Bronchial epithelial cell (primary cell): ENCODE measurements at regions not wholly inside any gene's neighbourhood (a gene's known extent, or its start where the extent isn't known, plus 50 kb on each side); places are given as distances from the start of the nearest gene placed in this dataset.
"Not testable (repeated sequence)": the region's sequence is repeated elsewhere in the genome, so short reads cannot be mapped to it uniquely, and the experiment has no call there.

Experiments used
- DNase-seq: peaks from one replicate; pipeline ENCODE4 v3.0.0-alpha.2; 2010; ENCODE audit warnings: low read depth
- FAIRE-seq: peaks from 2 replicates; lab custom pipeline; 2011; peaks lifted over from hg19 to GRCh38; lab: Jason Lieb, UNC
- H3K27me3 ChIP-seq: 2 replicates; pipeline ENCODE4 v1.5.1; 2011; ENCODE audit warnings: low read length; ENCODE audit not compliant: control insufficient read depth, insufficient read depth
- H3K36me3 ChIP-seq: 2 replicates; pipeline ENCODE4 v1.5.1; 2011; ENCODE audit warnings: low read length; ENCODE audit not compliant: control insufficient read depth, insufficient read depth
- H3K4me3 ChIP-seq: 2 replicates; pipeline ENCODE4 v1.5.1; 2011; ENCODE audit warnings: mild to moderate bottlenecking, low read depth, low read length, control low read depth
- CTCF ChIP-seq: IDR thresholded peaks from 2 replicates; pipeline ENCODE4 v1.5.1; 2011; ENCODE audit warnings: mild to moderate bottlenecking, moderate library complexity, low read length, control low read depth, inconsistent platforms; ENCODE audit not compliant: insufficient read depth, severe bottlenecking

DNA sequence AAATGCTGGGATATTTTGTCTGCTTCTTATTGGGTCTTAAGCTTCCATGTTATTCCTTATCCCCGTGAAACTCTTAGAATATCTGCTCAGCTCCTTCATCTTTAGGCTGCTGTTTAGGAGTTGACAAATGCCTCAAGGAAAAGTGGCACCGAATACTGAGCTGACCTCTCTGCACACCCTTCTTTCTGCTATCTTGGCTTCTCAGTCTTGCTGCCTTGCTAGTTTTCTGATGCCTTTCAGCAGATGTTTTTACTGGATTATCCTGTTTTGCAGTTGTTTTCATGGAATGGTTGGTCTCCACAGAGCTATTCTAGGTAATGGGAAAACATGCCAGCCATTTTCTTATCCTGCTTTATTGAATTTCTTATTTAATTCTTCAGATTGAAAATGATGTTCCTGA lies 86.3 kb downstream of the GYPE start:
- no peak for TF ChIP-seq CTCF
- no peaks in the 10 kb centered on the region for H3K27me3 ChIP-seq
- FAIRE-seq, result no peak
- H3K4me3 ChIP-seq, result no peak overlapping the region
- DNase-seq, result no peak
- no peaks in the 10 kb centered on the region for H3K36me3 ChIP-seq

DNA sequence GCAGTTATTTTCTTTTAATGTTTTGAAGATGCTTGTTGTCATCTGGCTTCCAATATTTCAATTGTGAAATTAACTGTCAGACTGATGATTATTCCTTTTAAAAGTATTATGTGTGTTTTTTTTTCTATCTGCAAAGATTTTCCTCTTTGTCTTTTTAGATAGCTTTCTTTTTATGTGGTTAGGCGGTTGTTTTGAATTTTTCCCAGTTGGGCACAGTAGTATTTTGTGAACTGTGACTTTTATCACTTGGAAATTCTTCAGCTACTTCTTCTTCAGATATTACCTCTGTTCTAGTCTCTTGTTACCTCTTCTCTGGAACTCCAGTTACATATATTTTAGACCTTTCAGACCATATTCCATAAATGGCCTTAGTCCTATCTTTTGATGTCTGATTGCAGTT lies 87.5 kb downstream of the GYPE start:
- not testable (repeated sequence) for H3K27me3 ChIP-seq, H3K4me3 ChIP-seq, H3K36me3 ChIP-seq, FAIRE-seq, DNase-seq

DNA sequence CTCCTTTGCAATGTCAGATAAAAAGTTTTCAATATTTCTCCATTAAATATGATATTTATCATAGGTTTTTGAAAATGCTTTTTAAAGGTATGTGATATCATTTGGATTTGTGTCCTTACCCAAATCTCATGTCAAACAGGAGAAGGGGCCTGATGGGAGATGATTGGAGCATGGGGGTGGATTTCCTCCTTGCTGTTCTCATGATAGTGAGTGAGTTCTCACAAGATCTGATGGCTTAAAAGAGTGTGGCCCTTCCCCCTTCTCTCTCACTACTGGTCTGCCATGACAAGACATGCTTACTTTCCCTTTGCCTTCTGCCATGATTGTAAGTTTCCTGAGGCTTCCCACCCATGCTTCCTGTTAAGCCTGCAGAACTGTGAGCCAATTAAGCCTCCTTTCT lies 90.0 kb downstream of the GYPE start:
- H3K4me3 ChIP-seq, DNase-seq, FAIRE-seq: not testable (repeated sequence)

GRCh38 chr4:143813431-143814154 lies 91.8 kb downstream of the GYPE start:
- FAIRE-seq, H3K27me3 ChIP-seq, H3K4me3 ChIP-seq, DNase-seq, H3K36me3 ChIP-seq: not testable (repeated sequence)

More for the DNA sequence above, 90.0 kb downstream of the GYPE start:
- H3K36me3 ChIP-seq, H3K27me3 ChIP-seq: not testable (repeated sequence)

DNA sequence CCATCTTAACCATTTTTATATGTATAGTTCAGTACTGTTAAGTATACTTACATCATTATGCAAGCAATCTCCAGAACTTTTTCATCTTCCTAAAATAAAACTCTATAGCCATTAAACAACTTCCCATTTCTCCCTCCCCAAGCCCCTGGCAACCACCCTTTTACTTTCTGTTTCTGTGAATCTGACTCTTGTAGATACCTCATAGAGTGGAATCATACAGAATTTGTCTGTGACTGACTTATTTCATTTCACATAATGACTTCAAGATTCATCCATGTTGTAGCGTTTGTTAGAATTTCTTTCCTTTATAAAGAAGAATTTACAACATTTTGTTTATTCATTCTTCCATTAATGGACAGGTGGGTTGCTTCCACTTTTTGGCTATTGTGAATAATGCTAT lies 91.2 kb upstream of the FREM3 start:
- FAIRE-seq, H3K27me3 ChIP-seq: not testable (repeated sequence)

DNA sequence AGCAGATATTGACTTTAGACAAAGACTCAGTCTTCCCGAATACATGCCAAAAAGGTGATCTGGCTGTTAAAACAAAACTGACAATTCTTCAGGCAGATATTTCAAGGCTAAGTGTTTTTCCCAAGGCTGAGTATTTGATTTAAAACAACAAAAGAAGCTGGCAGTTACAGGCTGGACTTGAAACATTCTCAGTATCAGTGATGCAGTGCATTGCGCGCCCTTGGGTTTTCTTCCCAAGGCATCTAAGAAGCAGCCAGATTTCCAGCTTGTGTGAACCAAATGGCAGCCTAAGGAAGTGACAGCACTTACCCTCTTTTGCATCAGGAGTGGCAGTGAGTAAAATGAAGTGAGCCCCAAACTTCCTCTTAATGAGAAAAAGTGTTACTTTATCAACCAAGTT lies 90.0 kb upstream of the FREM3 start:
- DNase-seq, H3K27me3 ChIP-seq, FAIRE-seq, H3K36me3 ChIP-seq, H3K4me3 ChIP-seq: not testable (repeated sequence)

More for the DNA sequence above, 91.2 kb upstream of the FREM3 start:
- DNase-seq, H3K36me3 ChIP-seq, H3K4me3 ChIP-seq: not testable (repeated sequence)

DNA sequence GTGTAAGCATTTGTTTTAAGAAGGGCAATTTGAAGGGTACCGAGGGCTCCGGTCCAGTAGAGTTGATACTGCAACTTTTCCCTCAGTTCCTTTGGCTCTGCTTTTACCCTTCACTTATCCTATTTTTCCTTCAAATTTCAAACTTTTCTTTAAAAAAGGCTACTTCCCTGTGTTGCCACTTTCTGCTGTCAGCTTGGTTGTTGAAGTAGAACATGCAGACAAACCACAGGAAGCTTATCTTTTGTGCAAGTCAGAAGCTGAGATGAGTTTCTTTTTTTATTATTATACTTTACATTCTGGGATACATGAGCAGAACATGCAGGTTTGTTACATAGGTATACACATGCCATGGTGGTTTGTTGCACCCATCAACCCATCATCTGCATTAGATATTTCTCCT lies 89.1 kb upstream of the FREM3 start:
- H3K4me3 ChIP-seq, H3K27me3 ChIP-seq, DNase-seq, FAIRE-seq, H3K36me3 ChIP-seq: not testable (repeated sequence)

- H3K4me3 ChIP-seq, result no peak overlapping the region
- H3K36me3 ChIP-seq, result no peaks in the 10 kb centered on the region
- no peak for FAIRE-seq
- no peak for DNase-seq
- no peaks in the 10 kb centered on the region for H3K27me3 ChIP-seq
- TF ChIP-seq CTCF, result no peak
Observed at GRCh38 chr4:143784567-143784966, 84.1 kb upstream of the FREM3 start.

GRCh38 chr4:143782521-143782920 lies 82.0 kb upstream of the FREM3 start:
- no peaks in the 10 kb centered on the region for H3K36me3 ChIP-seq
- FAIRE-seq (no peak), DNase-seq (no peak)
- no peak for TF ChIP-seq CTCF
- no peak overlapping the region for H3K4me3 ChIP-seq
- no peaks in the 10 kb centered on the region for H3K27me3 ChIP-seq
